IMR-90 (cell line): ENCODE measurements at regions not wholly inside any gene's neighbourhood (a gene's known extent, or its start where the extent isn't known, plus 50 kb on each side); places are given as distances from the start of the nearest gene placed in this dataset.

Experiments
- ATAC-seq: fragments of 200-7000 bp; cut with Tn5 transposase; 2 replicates; pipeline ENCODE4 v1.9.1; 2020; ENCODE audit warnings: low read depth, mild to moderate bottlenecking, moderate library complexity
- BruUV-seq: library from RNA; stranded (reverse); fragments of 400-500 nt; replicated peaks from 2 replicates; lab custom pipeline; 2021; lab: Mats Ljungman, UMichigan
- CTCF ChIA-PET: fragments of 300-600 bp; formaldehyde crosslinking; extraction: SDS; loops from one replicate; lab custom pipeline; 2021; ENCODE audit warnings: antibody characterized with exemption; lab: Yijun Ruan, JAX
- POLR2A ChIA-PET: fragments of 300-600 bp; sonication (Branson Sonifier 250); formaldehyde crosslinking; loops from one replicate; lab custom pipeline; 2022; ENCODE audit warnings: antibody characterized with exemption; ENCODE audit not compliant: unreplicated experiment; lab: Charles Lee
- DNase-seq: peaks from one replicate; pipeline ENCODE4 v3.0.0; 2013
- H2AFZ ChIP-seq: replicated peaks from 2 replicates; pipeline ENCODE3; 2013; ENCODE audit warnings: low read length, mild to moderate bottlenecking; ENCODE audit not compliant: poor library complexity
- H2AK5ac ChIP-seq: 2 replicates; pipeline ENCODE4 v1.6.1; 2013; ENCODE audit warnings: low read depth, low read length, inconsistent platforms
- H2AK9ac ChIP-seq: replicated peaks from 2 replicates; pipeline ENCODE3; 2013; ENCODE audit warnings: mild to moderate bottlenecking, low read depth, low read length, moderate library complexity; ENCODE audit not compliant: poor library complexity
- H2BK120ac ChIP-seq: 2 replicates; pipeline ENCODE4 v1.6.1; 2013; ENCODE audit warnings: low read depth, low read length, inconsistent platforms
- H2BK15ac ChIP-seq: 3 replicates; pipeline ENCODE4 v1.6.1; 2013; ENCODE audit warnings: low read depth, low read length, inconsistent platforms
- H2BK20ac ChIP-seq: 2 replicates; pipeline ENCODE4 v1.6.1; 2013; ENCODE audit warnings: low read depth, mild to moderate bottlenecking, inconsistent platforms, low read length, moderate library complexity
- H2BK5ac ChIP-seq: 2 replicates; pipeline ENCODE4 v1.6.1; 2013; ENCODE audit warnings: mild to moderate bottlenecking, low read depth, low read length, inconsistent platforms; ENCODE audit not compliant: poor library complexity, severe bottlenecking
- H3K14ac ChIP-seq: replicated peaks from 2 replicates; pipeline ENCODE4 v1.6.1; 2013; ENCODE audit warnings: low read depth, low read length, inconsistent platforms
- H3K18ac ChIP-seq: 2 replicates; pipeline ENCODE4 v1.6.1; 2013; ENCODE audit warnings: low read depth, low read length, control low read depth
- H3K23ac ChIP-seq: 2 replicates; pipeline ENCODE4 v1.6.1; 2013; ENCODE audit warnings: low read depth, low read length, inconsistent platforms
- H3K27ac ChIP-seq: 2 replicates; pipeline ENCODE4 v1.5.1; 2013; ENCODE audit warnings: mild to moderate bottlenecking, control low read depth, low read length; ENCODE audit not compliant: insufficient read depth
- H3K27me3 ChIP-seq: 2 replicates; pipeline ENCODE4 v1.6.1; 2013; ENCODE audit warnings: low read length; ENCODE audit not compliant: control insufficient read depth, insufficient read depth
- H3K36me3 ChIP-seq: 2 replicates; pipeline ENCODE4 v1.6.1; 2013; ENCODE audit warnings: low read length, mixed read lengths; ENCODE audit not compliant: control insufficient read depth, insufficient read depth
- H3K4ac ChIP-seq: 2 replicates; pipeline ENCODE4 v1.6.1; 2013; ENCODE audit warnings: low read depth, low read length, inconsistent platforms
- H3K4me1 ChIP-seq: 2 replicates; pipeline ENCODE4 v1.6.1; 2013; ENCODE audit warnings: low read length, mixed read lengths; ENCODE audit not compliant: control insufficient read depth, insufficient read depth
- H3K4me2 ChIP-seq: 2 replicates; pipeline ENCODE4 v1.6.1; 2013; ENCODE audit warnings: low read depth, mild to moderate bottlenecking, control low read depth, low read length, moderate library complexity
- H3K4me3 ChIP-seq: 2 replicates; pipeline ENCODE4 v1.5.1; 2013; ENCODE audit warnings: low read depth, mild to moderate bottlenecking, control low read depth, low read length, moderate library complexity; ENCODE audit not compliant: insufficient read depth
- H3K56ac ChIP-seq: 2 replicates; pipeline ENCODE4 v1.6.1; 2013; ENCODE audit warnings: low read length, inconsistent platforms; ENCODE audit not compliant: insufficient read depth; ENCODE audit errors: extremely low read depth
- H3K79me1 ChIP-seq, 2 experiments: 2 replicates each; pipeline ENCODE4 v1.6.1; 2013; ENCODE audit warnings: low read length in 2 of 2, inconsistent platforms in 1 of 2, low read depth in 1 of 2
- H3K9ac ChIP-seq: 2 replicates; pipeline ENCODE4 v1.6.1; 2013; ENCODE audit warnings: low read depth, low read length, control low read depth
- H3K9me1 ChIP-seq: 2 replicates; pipeline ENCODE4 v1.6.1; 2013; ENCODE audit warnings: low read length, inconsistent platforms; ENCODE audit not compliant: insufficient read depth
- H3K9me3 ChIP-seq: 2 replicates; pipeline ENCODE4 v1.6.1; 2013; ENCODE audit warnings: low read length; ENCODE audit not compliant: control insufficient read depth, insufficient read depth
- H4K20me1 ChIP-seq: 2 replicates; pipeline ENCODE4 v1.6.1; 2013; ENCODE audit warnings: low read length, inconsistent platforms; ENCODE audit not compliant: insufficient read depth
- H4K5ac ChIP-seq: 2 replicates; pipeline ENCODE4 v1.6.1; 2013; ENCODE audit warnings: mild to moderate bottlenecking, low read depth, low read length, control low read depth
- H4K8ac ChIP-seq, 2 experiments: 2 replicates each; pipeline ENCODE4 v1.6.1; 2013; ENCODE audit warnings: low read depth in 2 of 2, low read length in 2 of 2, control low read depth in 1 of 2, inconsistent platforms in 1 of 2
- H4K91ac ChIP-seq: 2 replicates; pipeline ENCODE4 v1.6.1; 2013; ENCODE audit warnings: low read depth, low read length, inconsistent platforms; ENCODE audit not compliant: insufficient read depth
- BHLHE40 ChIP-seq: fragments of 150-350 bp; IDR thresholded peaks from 2 replicates; pipeline ENCODE4 v1.6.1; 2016; ENCODE audit warnings: mild to moderate bottlenecking, low read depth, low read length
- CEBPB ChIP-seq: IDR thresholded peaks from 2 replicates; pipeline ENCODE4 v1.6.1; 2012; ENCODE audit warnings: low read depth, low read length, improper control_type of control experiment
- CHD1 ChIP-seq: IDR thresholded peaks from 2 replicates; pipeline ENCODE4 v1.6.1; 2012; ENCODE audit warnings: low read depth, low read length, improper control_type of control experiment
- MAFK ChIP-seq: IDR thresholded peaks from 2 replicates; pipeline ENCODE4 v1.6.1; 2012; ENCODE audit warnings: low read depth, low read length, improper control_type of control experiment
- POLR2A ChIP-seq: IDR thresholded peaks from 2 replicates; pipeline ENCODE4 v1.6.1; 2012; ENCODE audit warnings: mild to moderate bottlenecking, low read depth, low read length
- RCOR1 ChIP-seq: IDR thresholded peaks from 2 replicates; pipeline ENCODE4 v1.6.1; 2012; ENCODE audit warnings: mild to moderate bottlenecking, low read length, improper control_type of control experiment; ENCODE audit not compliant: insufficient replicate concordance
- RFX5 ChIP-seq: IDR thresholded peaks from 2 replicates; pipeline ENCODE4 v1.8.0; 2012; ENCODE audit warnings: low read depth, mild to moderate bottlenecking, low read length, moderate library complexity
- SMC3 ChIP-seq: fragments of 150-350 bp; IDR thresholded peaks from 2 replicates; pipeline ENCODE4 v1.6.1; 2016; ENCODE audit warnings: low read depth, mild to moderate bottlenecking, antibody characterized with exemption, low read length, moderate library complexity
- WGBS, 2 experiments: methylation state at CpG; one replicate each; pipeline versions ENCODE4 v1.1.5 to v1.1.7; 2013; ENCODE audit warnings: missing lambda C conversion rate in 2 of 2; ENCODE audit not compliant: insufficient read length in 1 of 2; ENCODE audit errors: extremely low coverage in 2 of 2; 5-methylcytosine and 5-hydroxymethylcytosine counted together
- dilution Hi-C: fragments of 300-500 bp; cut with HindIII; formaldehyde crosslinking; loops from one replicate; pipeline ENCODE4 v1.14.3; 2018; ENCODE audit warnings: low sequenced_read_pairs; ENCODE audit not compliant: unreplicated experiment
- in situ Hi-C: fragments of 300-500 bp; cut with MboI; formaldehyde crosslinking; loops from 3 replicates; pipeline ENCODE4 v1.14.3; 2019; ENCODE audit warnings: low sequenced_read_pairs, inconsistent platforms, mixed read lengths
- intact Hi-C: fragments of 100-400 bp; cut with micrococcal nuclease; formaldehyde crosslinking; loops from 2 replicates; pipeline ENCODE4 v1.10.0; 2022
- TF ChIP-seq, protein P1 (sequence below): fragments of 150-350 bp; IDR thresholded peaks from 2 replicates; pipeline ENCODE4 v1.6.1; 2017; ENCODE audit warnings: mild to moderate bottlenecking, antibody characterized with exemption, low read length, low read depth
- TF ChIP-seq, protein P2 (sequence below): conservative IDR thresholded peaks from 2 replicates; pipeline ENCODE4 v1.5.1; 2012; ENCODE audit warnings: mild to moderate bottlenecking, low read depth, low read length, improper control_type of control experiment
- TF ChIP-seq, protein P3 (sequence below): fragments of 150-350 bp; IDR thresholded peaks from 2 replicates; pipeline ENCODE4 v1.6.1; 2016; ENCODE audit warnings: low read depth, mild to moderate bottlenecking, low read length, moderate library complexity, borderline replicate concordance

DNA sequence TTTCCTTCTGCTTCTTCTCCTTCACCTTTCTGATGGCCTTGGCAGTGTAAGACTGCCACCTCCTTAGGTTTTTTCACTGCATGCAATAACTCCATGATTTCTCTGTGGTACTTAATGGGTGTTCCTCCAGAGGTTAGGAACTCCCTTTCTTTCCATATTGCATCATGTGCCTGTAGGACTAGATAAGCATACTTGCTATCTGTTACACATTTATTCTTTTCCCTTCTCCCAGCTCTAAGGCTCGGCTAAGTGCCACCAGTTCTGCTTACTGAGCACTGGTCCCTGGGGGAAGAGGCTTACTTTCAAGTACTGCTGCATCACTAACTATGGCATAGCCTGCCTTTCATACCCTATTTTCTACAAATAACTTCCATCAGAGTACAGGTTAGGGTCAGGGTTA, 351.8 kb downstream of the OTOL1 start:
- intact Hi-C loops, result no loop called here
- H3K14ac ChIP-seq, result no peak overlapping the region
- no peaks in the 10 kb centered on the region for H3K9me1 ChIP-seq
- ChIA-PET CTCF (no interaction called here), POLR2A (no interaction called here)
- ATAC-seq (no peak), DNase-seq (no peak)
- H2AK9ac ChIP-seq, result no peak overlapping the region
- H2AFZ ChIP-seq, result no peak overlapping the region
- no CpG with 5 or more reads among the region's 1 CpG for WGBS, 2 experiments
- H3K9me3 ChIP-seq, result no peaks in the 10 kb centered on the region
- H2BK20ac ChIP-seq, result no peak overlapping the region
- no peak overlapping the region for H2BK5ac ChIP-seq
- no peak overlapping the region for H3K27ac ChIP-seq
- no TSS peak for BruUV-seq
- in situ Hi-C loops, result no loop called here
- no peak overlapping the region for H3K23ac ChIP-seq
- H4K20me1 ChIP-seq, result no peaks in the 10 kb centered on the region
- no peak overlapping the region for H2AK5ac ChIP-seq
- H4K8ac ChIP-seq, result no peak overlapping the region
- H3K9ac ChIP-seq, result no peak overlapping the region
- dilution Hi-C loops, result no loop called here
- H3K4me2 ChIP-seq, result no peak overlapping the region
- H4K5ac ChIP-seq, result no peak overlapping the region
- no peaks in the 10 kb centered on the region for H3K79me1 ChIP-seq
- H3K18ac ChIP-seq, result no peak overlapping the region
- no peak overlapping the region for H3K4ac ChIP-seq
- no peaks in the 10 kb centered on the region for H3K36me3 ChIP-seq
- no peak overlapping the region for H2BK120ac ChIP-seq
- H2BK15ac ChIP-seq, result no peak overlapping the region
- no peaks in the 10 kb centered on the region for H3K4me1 ChIP-seq
- TF ChIP-seq, protein P1, sequence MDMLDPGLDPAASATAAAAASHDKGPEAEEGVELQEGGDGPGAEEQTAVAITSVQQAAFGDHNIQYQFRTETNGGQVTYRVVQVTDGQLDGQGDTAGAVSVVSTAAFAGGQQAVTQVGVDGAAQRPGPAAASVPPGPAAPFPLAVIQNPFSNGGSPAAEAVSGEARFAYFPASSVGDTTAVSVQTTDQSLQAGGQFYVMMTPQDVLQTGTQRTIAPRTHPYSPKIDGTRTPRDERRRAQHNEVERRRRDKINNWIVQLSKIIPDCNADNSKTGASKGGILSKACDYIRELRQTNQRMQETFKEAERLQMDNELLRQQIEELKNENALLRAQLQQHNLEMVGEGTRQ, result no peak
- TF ChIP-seq CEBPB (no peak), RCOR1 (no peak), RFX5 (no peak), SMC3 (no peak), POLR2A (no peak), MAFK (no peak), BHLHE40 (no peak), CHD1 (no peak)
- TF ChIP-seq, protein P2, sequence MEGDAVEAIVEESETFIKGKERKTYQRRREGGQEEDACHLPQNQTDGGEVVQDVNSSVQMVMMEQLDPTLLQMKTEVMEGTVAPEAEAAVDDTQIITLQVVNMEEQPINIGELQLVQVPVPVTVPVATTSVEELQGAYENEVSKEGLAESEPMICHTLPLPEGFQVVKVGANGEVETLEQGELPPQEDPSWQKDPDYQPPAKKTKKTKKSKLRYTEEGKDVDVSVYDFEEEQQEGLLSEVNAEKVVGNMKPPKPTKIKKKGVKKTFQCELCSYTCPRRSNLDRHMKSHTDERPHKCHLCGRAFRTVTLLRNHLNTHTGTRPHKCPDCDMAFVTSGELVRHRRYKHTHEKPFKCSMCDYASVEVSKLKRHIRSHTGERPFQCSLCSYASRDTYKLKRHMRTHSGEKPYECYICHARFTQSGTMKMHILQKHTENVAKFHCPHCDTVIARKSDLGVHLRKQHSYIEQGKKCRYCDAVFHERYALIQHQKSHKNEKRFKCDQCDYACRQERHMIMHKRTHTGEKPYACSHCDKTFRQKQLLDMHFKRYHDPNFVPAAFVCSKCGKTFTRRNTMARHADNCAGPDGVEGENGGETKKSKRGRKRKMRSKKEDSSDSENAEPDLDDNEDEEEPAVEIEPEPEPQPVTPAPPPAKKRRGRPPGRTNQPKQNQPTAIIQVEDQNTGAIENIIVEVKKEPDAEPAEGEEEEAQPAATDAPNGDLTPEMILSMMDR, result no peak
- TF ChIP-seq, protein P3, sequence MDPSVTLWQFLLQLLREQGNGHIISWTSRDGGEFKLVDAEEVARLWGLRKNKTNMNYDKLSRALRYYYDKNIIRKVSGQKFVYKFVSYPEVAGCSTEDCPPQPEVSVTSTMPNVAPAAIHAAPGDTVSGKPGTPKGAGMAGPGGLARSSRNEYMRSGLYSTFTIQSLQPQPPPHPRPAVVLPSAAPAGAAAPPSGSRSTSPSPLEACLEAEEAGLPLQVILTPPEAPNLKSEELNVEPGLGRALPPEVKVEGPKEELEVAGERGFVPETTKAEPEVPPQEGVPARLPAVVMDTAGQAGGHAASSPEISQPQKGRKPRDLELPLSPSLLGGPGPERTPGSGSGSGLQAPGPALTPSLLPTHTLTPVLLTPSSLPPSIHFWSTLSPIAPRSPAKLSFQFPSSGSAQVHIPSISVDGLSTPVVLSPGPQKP, result no peak
- no peak overlapping the region for H3K4me3 ChIP-seq
- no peaks in the 10 kb centered on the region for H3K27me3 ChIP-seq
- H3K56ac ChIP-seq, result no peak overlapping the region
- no peak overlapping the region for H4K91ac ChIP-seq
